ENCODE measurements at regions not wholly inside any gene's neighbourhood (a gene's known extent, or its start where the extent isn't known, plus 50 kb on each side); places are given as distances from the start of the nearest gene placed in this dataset.

DNA sequence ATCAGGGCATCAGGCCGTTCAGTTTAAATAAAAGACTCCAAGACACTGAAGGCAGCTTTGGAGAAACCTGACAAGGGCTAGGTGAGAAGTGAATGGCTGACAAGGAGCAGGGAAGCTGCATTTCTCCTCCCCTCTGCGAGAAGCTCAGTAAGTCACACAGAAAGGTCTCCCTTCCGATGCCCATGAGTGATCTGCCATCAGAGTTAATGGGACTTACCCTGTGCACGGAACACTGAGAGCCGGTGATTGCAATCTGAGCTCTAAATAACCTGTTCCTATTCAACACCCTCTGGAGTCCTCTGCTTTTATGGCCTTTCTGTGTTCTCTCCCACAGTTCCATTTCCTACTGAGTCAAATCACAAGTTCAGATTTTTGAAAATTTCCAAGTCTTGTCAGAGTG lies 322.2 kb upstream of the MYT1L start:
- Histone ChIP-seq H3K4me3 (ENCODE audit: extremely low read depth in 1 of 4, insufficient read depth in 2 of 4, low read depth in 3 of 4, low read length in 4 of 4) (no peak overlapping the region), H4K8ac (ENCODE audit: extremely low read depth, insufficient read depth, low read length) (no peak overlapping the region), H2BK15ac (ENCODE audit: low read length) (no peak overlapping the region), H3K23me2 (ENCODE audit: low read depth, low read length) (no peaks in the 10 kb centered on the region), H3K23ac (ENCODE audit: insufficient read length) (no peak overlapping the region), H3K56ac (replicated peaks; ENCODE audit: insufficient read length, low read depth, low read length) (no peak overlapping the region), H3K9me3 (ENCODE audit: insufficient read depth in 2 of 2, low read depth in 1 of 2, low read length in 1 of 2) (no peaks in the 10 kb centered on the region; a peak in 1 of 4 replicates), H3K27me3 (replicated peaks in 1 of 4; ENCODE audit: control insufficient read depth in 3 of 4, extremely low read depth in 1 of 4, insufficient read depth in 3 of 4, low read length in 3 of 4) (no peaks in the 10 kb centered on the region; a peak in 2 of 7 replicates), H4K20me1 (replicated peaks in 1 of 2; ENCODE audit: control insufficient read depth in 1 of 2, insufficient read depth in 2 of 2, low read length in 2 of 2) (peaks cover 0 to 4% of the 10 kb centered on the region in 2 experiments), H3K18ac (ENCODE audit: extremely low read depth, low read length) (no peak overlapping the region), H3K14ac (ENCODE audit: insufficient read length) (no peak overlapping the region), H3K79me2 (ENCODE audit: control insufficient read depth in 1 of 2, insufficient read depth in 2 of 2, low read length in 2 of 2) (peaks cover 0 to 2% of the 10 kb centered on the region in 2 experiments; a peak in 1 of 4 replicates), H2BK12ac (ENCODE audit: low read depth, low read length) (no peak overlapping the region), H3K4me1 (replicated peaks in 1 of 4; ENCODE audit: control insufficient read depth in 3 of 4, insufficient read depth in 4 of 4, low read length in 3 of 4) (no peaks in the 10 kb centered on the region; a peak in 2 of 7 replicates), H2AK5ac (ENCODE audit: low read depth, low read length) (no peak overlapping the region), H3K36me3 (ENCODE audit: control insufficient read depth in 2 of 4, insufficient read depth in 4 of 4, low read length in 3 of 4) (no peaks in the 10 kb centered on the region), H4K91ac (replicated peaks; ENCODE audit: insufficient read length, low read length) (no peak overlapping the region), H2BK120ac (replicated peaks; ENCODE audit: low read depth, low read length) (no peak overlapping the region), H3K4me2 (ENCODE audit: insufficient read depth in 1 of 2, low read depth in 2 of 2, low read length in 2 of 2) (no peak overlapping the region), H2BK20ac (ENCODE audit: low read length) (no peak overlapping the region), H2AFZ (ENCODE audit: low read length) (no peak overlapping the region), H3K27ac (ENCODE audit: low read depth, low read length) (no peak overlapping the region), H4K5ac (ENCODE audit: insufficient read length, low read depth, low read length) (no peak overlapping the region), H3K79me1 (ENCODE audit: low read depth, low read length) (no peaks in the 10 kb centered on the region), H3K4ac (replicated peaks; ENCODE audit: insufficient read length, low read depth, low read length) (no peak overlapping the region), H2BK5ac (ENCODE audit: low read depth, low read length) (no peak overlapping the region), H3K9ac (replicated peaks in 1 of 4; ENCODE audit: extremely low read depth in 1 of 4, low read depth in 3 of 4, low read length in 3 of 4) (no peak overlapping the region)
- FAIRE-seq (no peak), DNase-seq (ENCODE audit: low read depth in 1 of 2, low spot score in 2 of 2) (no peak)
- TF ChIP-seq EZH2 (IDR thresholded peaks at IDR 0.05; ENCODE audit: low read depth, low read length, severe bottlenecking) (no peak), SIX5 (IDR thresholded peaks at IDR 0.05; ENCODE audit: low read depth, low read length) (no peak), RAD21 (IDR thresholded peaks at IDR 0.05 in 1 of 2, conservative IDR thresholded peaks at IDR 0.05 in 1 of 2; ENCODE audit: low read depth in 2 of 2, low read length in 2 of 2) (no peak), E2F6 (IDR thresholded peaks at IDR 0.05) (no peak), EGR1 (IDR thresholded peaks at IDR 0.05; ENCODE audit: borderline replicate concordance, low read depth, low read length) (no peak), KDM1A (IDR thresholded peaks at IDR 0.05; ENCODE audit: borderline replicate concordance, low read length) (no peak), CTBP2 (IDR thresholded peaks at IDR 0.05; ENCODE audit: borderline replicate concordance, insufficient read depth, insufficient read length, low read length) (no peak)
- CTCF ChIA-PET (ENCODE audit: partially characterized antibody): interaction anchor here (0.6 to 1.7 kb wide), 4 partner anchors 9 to 232 kb away, joined by 3 to 7 read pairs (median 3); no protein-coding TSS in a partner anchor
- POLR2A ChIA-PET (ENCODE audit: partially characterized antibody): no interaction called here
- 94% methylated on average over 5 of the region's 5 CpGs; no CpG with 5 or more reads in 1 of the 2 experiments for WGBS, 2 experiments (ENCODE audit: extremely low coverage in 1 of 2, insufficient coverage in 1 of 2, insufficient read length in 1 of 2, insufficient replicate concordance in 2 of 2, low coverage in 1 of 2, low lambda C conversion rate in 2 of 2, missing lambda C conversion rate in 1 of 2)

All from H1 (cell line).